RPMI7951 (cell line): ENCODE measurements at regions not wholly inside any gene's neighbourhood (a gene's known extent, or its start where the extent isn't known, plus 50 kb on each side); places are given as distances from the start of the nearest gene placed in this dataset.
"Not testable (repeated sequence)": the region's sequence is repeated elsewhere in the genome, so short reads cannot be mapped to it uniquely, and the experiment has no call there.

Source experiments
- DNase-seq: peaks from one replicate; pipeline ENCODE4 v3.0.0-alpha.2; 2012; ENCODE audit warnings: low read depth

DNA sequence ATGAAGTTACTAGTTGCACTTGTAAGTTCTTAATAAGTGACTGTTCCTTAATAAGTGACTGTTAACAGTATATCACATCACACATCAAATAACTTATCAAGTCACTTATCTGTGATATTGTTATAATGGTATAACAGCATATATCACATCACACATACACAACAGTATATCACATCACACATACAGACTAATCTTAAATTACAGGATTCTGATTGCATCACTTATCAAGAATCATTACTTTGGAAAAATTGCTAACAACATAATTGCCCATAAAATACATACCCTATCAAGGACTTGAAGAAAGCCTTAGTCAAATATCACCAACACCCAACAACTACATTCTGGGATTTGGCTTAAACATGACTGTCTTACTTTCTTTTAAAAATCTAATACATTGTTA, 813.5 kb downstream of the LTN1 start:
- no peak for DNase-seq

DNA sequence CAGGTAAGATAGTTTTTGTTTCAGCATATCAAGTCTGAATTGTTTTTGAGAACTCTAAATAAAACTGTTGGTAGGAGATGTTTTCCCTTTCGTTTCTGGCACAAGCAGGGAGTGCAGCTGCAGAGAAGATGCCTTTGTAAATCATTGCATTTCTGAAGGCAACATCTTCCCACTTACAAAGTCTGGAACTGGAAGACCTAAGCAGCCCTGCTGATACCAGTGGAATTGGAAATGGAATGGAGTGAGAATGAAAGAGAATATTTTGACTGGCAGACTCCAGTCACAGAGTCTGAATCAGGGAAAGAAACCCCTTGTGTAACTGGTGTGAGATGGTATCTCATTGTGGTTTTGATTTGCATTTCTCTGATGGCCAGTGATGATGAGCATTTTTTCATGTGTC, 815.6 kb downstream of the LTN1 start:
- DNase-seq = peak; percentile 0

DNA sequence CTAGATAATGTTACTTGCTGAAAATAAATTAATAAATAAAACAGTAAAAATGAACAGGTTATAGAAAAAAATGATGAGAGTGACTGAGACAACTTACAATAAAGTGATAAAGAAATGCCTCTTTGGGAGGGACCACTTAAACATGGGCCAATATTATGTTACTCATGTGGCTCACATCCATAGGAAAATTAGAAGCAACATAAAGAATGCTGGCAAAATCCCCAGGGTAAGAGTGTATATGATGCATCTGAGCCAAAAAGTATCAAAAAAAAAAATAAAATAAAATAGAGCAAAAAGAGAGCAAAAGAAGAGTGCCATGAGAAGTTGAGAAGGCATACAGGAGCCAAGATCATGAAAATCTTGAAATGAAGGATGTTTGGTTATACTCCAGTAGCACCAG, 818.0 kb downstream of the LTN1 start:
- DNase-seq = no peak

DNA sequence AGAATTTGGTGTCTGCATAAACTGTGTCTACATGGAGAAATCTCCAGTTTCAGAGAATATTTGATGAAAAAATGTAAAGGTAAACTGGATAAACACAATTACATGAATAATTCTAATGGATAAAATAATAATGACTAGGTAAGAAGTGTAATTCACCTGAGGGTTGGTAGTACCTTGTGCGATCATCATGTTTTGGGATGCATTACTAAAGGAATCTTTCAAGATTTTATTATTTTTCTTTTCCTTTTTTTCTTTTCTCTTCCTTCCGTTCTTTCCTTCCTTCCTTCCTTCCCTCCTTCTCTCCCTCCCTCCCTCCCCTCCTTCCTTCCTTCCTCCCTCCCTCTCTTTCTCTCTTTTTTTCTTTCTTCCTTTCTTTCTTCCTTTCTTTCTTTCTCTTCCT, 818.7 kb downstream of the LTN1 start:
- DNase-seq = no peak

DNA sequence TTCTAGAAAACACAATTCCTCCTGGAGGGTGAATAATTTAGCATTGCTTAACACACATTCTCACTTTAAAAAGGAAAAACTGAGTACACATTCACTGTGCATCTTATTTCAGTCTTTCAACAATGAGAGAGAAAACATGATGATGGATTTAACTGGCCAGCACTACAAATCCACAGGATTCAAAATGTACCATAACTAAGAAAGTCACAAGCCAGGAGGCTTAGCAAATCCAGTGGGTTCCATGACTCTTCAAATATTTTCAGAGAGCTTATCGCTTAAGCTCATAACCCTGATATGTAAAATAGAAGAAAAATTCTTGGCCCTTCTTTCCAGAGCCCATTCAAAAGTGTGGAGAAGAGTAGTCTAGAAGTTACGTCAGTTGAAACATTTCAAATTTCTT, 820.3 kb downstream of the LTN1 start:
- DNase-seq = no peak

DNA sequence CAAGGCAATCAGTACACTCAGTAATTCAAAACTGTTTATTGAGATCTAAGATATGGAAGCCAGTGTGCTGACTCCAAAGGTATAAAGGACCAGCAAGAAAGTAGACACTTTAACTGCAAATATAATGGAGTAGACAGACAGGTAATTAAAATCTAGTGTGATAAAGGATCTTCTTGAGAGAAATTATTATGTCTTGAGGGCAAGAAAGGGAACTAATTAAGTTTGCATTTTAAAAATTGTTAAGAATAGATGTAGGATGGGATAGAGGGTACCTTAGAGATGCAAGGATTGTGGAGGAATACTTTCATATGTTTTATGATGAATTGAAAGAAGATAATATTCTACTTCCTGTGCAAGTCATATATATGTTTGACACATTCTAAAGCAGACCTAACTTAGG, 825.3 kb downstream of the LTN1 start:
- no peak for DNase-seq

DNA sequence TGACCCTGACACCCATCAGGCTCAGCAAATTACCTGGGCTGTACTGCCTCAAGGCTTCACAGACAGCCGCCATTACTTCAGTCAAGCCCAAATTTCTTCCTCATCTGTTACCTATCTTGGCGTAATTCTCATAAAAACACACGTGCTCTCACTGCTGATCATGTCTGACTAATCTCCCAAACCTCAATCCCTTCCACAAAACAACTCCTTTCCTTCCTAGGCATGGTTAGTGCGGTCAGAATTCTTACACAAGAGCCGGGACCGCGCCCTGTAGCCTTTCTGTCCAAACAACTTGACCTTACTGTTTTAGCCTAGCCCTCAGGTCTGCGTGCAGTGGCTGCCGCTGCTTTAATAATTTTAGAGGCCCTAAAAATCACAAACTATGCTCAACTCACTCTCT, 828.2 kb downstream of the LTN1 start:
- not testable (repeated sequence) for DNase-seq

DNA sequence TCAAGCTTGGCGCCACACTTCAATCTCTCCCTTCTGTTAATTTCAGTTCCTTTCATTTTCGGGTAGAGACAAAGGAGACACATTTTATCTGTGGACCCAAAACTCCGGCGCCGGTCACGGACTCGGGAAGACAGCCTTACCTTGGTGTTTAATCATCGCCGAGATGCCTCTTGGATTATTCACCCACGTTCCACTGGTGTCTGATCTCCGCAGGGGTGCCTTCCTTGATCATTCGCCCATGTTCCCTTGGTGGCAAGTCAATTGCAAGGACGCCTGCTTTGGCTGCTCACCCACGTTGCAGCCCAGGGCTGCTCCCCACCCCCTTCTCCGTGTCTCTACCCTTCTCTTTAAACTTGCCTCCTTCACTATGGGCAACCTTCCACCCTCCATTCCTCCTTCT, 830.6 kb downstream of the LTN1 start:
- DNase-seq = not testable (repeated sequence)

DNA sequence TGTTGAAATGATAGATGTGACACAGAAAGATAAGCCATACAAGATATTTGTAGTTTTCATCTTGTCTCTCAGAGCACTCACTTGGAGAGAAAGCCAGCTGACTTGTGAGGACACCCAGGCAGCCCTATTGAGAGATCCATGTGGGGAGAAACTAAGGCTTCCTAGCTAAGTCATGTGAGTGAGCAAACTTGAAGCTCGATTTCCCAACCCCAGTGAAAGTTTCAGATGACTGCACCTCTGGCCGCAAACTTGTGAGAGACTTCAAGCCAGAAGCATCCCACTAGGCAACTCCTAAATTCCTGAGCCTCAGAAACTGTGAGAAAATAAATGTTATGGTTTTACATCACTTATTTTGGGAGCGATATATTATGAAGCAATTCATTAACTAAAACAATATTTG, 832.3 kb downstream of the LTN1 start:
- DNase-seq = no peak

DNA sequence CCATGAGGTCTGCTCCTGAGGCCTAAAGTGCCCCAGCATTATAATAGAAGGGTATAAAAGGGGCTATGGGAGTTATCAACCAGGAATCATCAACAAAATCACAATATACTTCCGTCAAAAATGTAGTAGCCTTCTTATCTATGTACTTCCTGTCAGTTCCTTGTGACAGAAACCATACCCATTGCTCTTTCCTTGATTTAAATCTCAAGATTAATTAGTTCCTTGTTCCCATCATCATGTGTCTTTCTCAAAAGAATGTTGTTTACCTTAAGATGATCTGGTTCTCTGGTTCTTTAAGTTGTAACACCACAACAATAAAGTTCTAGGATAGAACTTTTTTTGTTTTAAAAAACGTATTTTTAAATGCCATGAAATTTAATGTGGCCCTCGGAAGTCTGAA, 833.3 kb downstream of the LTN1 start:
- no peak for DNase-seq

DNA sequence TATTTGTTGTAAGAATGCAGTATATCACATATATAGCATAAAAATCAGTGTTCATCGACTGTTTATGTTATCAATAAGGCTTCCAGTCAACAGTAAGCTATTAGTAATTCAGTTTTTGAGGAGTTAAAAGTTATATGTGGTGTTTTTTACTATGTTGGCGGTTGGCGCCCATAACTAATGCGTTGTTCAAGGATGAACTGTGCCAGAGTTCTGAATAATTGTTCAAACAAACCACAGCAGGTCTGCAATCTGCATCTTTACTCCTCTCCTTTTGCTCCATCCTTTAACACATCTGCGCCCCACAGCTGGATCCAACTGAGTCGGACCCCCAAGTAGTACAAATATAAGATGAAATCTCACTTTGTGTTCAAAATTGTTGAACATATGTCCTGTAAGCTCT, 836.1 kb downstream of the LTN1 start:
- DNase-seq = no peak

DNA sequence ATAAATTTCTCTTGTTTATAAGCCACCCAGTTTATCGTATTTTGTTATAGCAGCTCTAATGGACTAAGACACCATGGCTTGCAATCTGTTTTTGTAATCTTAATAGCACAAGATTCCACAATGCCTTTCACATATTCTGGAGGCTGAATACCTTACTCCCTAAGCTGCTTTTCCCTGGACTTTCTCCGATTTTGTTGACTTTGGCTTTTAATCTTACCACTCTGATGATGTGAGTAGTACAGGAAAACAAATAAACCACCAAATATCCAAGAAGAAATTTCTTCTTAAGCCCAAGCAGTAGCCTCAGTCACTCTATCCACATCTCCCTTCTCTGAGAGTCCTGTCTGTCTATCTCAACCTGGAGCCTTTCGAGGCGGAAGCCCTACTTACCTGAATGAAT, 838.6 kb downstream of the LTN1 start:
- no peak for DNase-seq

DNA sequence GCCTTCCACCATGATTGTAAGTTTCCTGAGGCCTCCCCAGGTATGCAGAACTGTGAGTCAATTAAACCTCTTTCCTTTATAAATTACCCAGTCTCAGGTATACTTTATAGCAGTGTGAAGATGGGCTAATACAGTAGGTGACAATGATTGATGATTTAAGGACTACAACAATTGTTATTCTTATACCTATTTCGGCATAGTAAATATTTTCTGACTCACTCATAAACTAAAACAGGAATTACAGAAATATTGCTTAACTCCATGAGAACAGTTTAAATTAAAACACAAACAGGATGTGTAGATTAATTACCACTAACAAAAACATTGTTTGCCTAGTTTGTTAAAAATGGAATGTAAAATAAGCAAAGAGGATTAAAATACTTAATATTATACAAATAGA, 839.9 kb downstream of the LTN1 start:
- DNase-seq = no peak

DNA sequence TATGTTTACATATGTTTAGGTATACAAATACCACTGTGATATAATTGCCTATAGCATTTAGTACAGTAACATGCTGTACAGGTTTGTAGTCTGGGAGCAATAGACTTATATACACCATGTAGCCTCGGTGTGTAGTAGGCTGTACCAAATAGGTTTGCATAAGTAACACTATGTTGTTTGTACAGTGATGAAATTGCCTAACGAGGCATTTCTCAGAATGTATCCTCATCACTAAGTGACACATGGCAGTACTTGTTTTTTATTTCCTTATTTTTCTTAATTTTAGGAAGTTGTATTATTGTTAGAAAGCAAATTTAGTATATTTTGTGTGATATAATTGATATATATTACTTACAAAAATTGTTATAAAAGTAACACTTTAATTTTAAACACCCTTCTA, 840.9 kb downstream of the LTN1 start:
- DNase-seq = no peak

DNA sequence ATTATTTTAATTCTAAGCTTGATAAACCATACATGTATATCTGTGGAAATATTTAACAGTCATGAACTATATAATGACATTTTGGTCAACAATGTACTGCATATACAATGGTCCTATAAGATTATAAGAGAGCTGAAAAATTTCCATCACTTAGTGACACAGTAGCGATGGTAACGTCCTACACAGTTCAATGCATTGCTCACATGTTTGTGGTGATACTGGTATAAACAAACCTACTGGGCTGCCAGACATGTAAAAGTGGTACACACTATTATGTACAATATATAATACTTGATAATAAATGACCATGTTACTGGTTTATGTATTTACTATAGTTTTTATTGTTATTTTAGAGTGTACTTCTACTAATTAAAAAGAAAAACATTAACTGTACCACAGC, 841.9 kb downstream of the LTN1 start:
- DNase-seq = no peak

DNA sequence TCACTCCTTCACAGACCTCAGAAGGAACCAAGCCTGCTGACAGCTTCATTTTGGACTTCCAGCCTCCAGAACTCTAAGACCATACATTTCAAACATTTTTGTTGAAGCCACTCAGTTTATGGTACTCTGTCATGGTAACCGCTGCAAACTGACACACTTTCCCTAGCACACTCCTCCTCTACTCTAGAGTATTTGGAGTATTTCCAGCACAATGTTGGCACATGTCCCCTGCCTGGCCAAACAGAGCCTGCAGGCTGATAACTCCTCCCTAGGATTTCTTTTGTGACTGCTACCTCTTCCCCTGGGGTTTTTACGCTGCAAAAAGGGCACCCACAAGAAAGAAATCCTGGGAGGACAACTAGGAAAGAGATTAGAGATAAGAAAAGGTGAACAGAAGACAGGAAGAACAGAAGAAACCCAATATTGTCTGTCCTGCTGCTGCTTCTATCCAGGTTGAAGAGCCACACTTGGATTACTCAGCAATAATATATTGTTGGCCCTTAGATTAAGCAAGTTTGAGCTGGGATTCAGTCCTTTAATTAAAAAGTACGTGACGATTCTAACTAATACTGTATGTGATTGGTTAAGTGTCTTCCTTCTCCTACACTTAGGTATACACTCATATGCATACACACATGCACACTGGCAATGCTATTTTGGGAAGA, 844.1 kb downstream of the LTN1 start:
- peak; percentile 12 for DNase-seq

DNA sequence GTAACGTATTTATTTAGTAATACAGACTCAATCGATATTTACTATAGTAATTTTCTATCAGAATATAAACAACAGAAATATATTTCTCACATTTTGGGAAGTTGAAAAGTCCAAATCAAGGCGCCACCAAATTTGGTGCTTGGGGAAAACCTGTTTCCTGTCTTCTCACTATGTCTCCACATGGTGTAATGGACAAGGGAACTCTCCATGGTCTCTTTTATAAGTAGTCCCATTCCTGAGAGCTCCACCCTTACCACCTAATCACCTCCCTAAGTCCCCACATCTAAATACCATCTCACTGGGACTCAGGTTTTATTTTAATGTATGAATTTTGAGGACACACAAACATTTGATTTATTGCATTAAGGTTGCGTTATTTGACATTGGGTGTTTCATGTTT, 848.0 kb downstream of the LTN1 start:
- no peak for DNase-seq

DNA sequence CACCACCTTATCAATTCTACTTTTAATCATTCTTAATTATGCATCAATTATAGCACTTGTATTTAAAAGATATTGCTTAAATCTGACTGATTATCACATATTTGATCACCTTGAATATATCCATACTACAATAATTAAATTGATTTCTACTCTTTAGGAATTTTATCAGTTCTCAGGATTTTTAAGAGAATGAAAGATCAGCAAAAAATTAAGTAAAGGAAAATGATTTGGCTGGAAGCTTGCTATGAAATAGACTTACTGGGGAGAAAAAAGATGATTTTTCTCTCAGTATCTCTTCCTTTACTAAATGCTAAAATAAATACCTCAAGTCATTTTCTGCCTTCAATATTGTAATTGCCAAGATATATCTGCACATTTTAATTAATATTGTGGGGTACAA, 848.6 kb downstream of the LTN1 start:
- DNase-seq = no peak

DNA sequence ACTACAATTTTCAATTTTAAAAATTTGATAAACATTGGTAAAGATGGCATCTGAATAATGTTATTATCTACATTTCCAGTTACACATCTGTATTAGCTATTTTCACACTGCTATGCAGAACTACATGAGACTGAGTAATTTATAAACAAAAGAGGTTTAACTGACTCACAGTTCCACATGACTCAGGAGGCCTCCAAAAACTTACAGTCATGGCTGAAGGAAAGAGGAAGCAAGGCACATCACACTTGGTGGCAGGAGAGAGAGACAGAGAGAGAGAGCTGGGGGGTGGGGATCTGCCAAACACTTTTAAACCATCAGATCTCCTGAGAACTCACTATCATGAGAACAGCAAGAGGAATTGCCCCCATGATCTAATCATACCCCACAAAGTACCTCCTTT, 850.0 kb downstream of the LTN1 start:
- peak; percentile 45 for DNase-seq

DNA sequence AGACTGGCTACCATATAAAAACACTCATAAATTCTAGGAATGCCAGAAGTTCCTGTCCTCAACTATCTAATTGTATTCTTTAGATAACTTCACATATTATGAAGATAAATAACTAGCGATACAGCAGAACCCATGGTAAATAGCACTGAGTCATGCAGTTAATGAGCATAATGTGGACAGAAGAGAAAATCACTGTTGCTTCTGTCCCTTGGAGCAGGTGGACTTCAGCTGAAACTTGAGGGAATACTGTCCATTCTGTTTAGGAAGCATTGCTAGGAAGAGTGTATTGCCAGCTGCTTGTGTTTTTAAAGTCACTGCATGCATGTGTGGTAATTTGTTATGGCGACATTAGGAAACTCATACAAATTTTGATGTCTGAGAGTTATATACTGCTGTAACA, 854.4 kb downstream of the LTN1 start:
- peak; percentile 1 for DNase-seq

DNA sequence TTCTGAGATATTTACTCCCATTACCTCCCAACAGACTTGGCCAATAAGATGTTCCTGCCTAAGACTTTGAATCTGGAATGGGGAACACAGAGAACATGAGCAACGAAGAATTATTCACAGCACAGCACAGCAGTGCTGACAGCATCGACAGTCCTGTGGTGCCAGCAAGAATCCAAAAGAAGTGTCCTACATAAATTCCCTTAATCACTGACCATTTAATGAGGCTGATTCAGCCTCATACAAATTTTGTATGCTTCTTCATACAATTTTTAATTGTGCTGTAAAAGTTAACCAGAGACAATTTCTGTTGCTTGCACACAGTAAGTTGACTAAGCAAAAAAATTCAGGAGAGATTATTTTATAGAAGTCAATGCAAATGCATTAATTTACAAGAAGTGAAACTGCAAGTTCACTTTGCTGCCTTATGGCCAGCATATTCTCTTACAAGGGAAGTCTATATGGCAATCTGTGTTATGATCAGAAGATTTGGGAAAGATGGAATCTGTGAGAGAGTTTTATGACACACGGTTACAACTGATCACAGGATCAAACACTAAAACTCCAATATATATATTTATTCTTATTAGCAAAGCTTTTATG, 855.9 kb downstream of the LTN1 start:
- no peak for DNase-seq

DNA sequence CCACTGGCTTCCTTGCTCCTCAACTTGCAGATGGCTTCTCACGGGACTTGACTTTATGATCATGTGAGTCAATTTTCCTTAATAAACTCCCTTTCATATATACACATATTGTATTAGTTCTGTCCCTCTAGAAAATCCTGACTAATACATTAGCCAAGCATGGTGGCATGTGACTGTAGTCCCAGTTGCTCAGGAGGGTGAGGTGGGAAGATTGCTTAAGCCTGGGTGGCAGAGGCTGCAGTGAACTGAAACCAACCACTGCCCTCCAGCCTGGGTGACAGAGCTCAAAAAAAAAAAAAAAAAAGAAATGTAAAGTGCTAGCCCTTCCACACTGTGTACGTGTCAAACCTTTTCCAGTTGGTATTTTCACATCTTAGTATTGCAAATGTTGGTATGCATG, 857.0 kb downstream of the LTN1 start:
- no peak for DNase-seq

DNA sequence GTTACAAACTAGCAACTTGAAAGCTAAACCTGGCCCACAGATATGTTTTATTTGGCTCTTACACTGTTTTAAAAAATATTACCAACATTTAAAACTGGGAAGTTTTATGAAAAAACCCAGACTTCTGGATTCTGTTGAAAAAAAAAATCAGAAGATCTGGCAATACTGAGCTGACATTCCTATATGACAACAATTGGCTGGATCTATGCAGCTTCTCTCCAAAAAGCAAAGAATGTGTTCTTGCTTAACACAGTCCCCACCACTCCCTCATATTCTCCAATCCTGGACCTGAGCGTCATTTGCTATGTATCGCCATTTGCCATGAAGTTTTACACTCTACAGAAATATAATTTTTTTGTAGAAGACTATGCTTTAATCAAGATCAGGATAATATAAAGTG, 859.6 kb downstream of the LTN1 start:
- DNase-seq = no peak

DNA sequence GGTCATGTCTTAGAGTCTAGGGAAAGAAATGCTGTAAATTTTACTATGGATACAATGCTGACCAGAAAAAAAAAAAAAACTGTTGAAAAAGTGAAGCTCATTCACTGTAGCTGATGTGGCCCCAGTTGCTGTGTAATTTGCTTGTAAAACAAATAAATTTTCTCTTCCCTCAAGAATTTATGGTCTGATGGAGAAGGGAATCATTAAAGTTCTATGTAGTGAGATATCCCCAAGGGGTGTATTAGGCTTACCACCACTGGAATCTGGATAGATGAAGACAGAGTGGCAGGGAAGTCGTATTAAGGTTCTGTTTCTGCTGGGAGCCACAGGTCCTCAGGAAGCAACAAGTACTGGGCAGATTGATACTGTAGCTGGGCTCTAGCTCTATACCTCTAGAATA, 860.0 kb downstream of the LTN1 start:
- DNase-seq = no peak
